T47D (cell line): ENCODE measurements at regions not wholly inside any gene's neighbourhood (a gene's known extent, or its start where the extent isn't known, plus 50 kb on each side); places are given as distances from the start of the nearest gene placed in this dataset.

Experiments
- DNase-seq, 2 experiments: peaks; one replicate each; pipeline versions ENCODE4 v3.0.0 to v3.0.0-alpha.2; 2011 to 2012; ENCODE audit warnings: low read depth in 1 of 2, low spot score in 1 of 2
- JUND ChIP-seq: IDR thresholded peaks from 2 replicates; pipeline ENCODE4 v1.6.1; 2012; ENCODE audit warnings: low read depth
- in situ Hi-C: cut with HindIII; loops from 2 replicates; pipeline ENCODE4 v1.10.0; 2016; ENCODE audit warnings: low sequenced_read_pairs, low pct_unique_long_range_greater_than_20kb

- no peak for TF ChIP-seq JUND
- no peak for DNase-seq
- in situ Hi-C loops, result no loop called here
Observed at GRCh38 chr2:180675170-180675569, 305.2 kb upstream of the UBE2E3 start.

GRCh38 chr2:180672377-180672776, 308.0 kb upstream of the UBE2E3 start:
- TF ChIP-seq JUND, result no peak
- in situ Hi-C loops, result no loop called here

GRCh38 chr2:180670302-180671003, 310.0 kb upstream of the UBE2E3 start:
- DNase-seq, result no peak
- no peak for TF ChIP-seq JUND
- in situ Hi-C loops, result no loop called here

More at GRCh38 chr2:180672377-180672776, 308.0 kb upstream of the UBE2E3 start:
- no peak for DNase-seq

GRCh38 chr2:180669016-180669415, 311.4 kb upstream of the UBE2E3 start:
- no peak for TF ChIP-seq JUND

GRCh38 chr2:180664507-180664906, 315.9 kb upstream of the UBE2E3 start:
- TF ChIP-seq JUND, result no peak
- in situ Hi-C loops, result no loop called here
- no peak for DNase-seq

More at GRCh38 chr2:180669016-180669415, 311.4 kb upstream of the UBE2E3 start:
- in situ Hi-C loops, result no loop called here
- no peak for DNase-seq

GRCh38 chr2:180662941-180663471, 317.4 kb upstream of the UBE2E3 start:
- no peak for TF ChIP-seq JUND
- in situ Hi-C loops, result no loop called here
- DNase-seq, result no peak

GRCh38 chr2:180662521-180662920, 317.9 kb upstream of the UBE2E3 start:
- DNase-seq, result no peak
- in situ Hi-C loops, result no loop called here
- no peak for TF ChIP-seq JUND

GRCh38 chr2:180661686-180662030, 318.7 kb upstream of the UBE2E3 start:
- no peak for DNase-seq
- in situ Hi-C loops, result no loop called here
- no peak for TF ChIP-seq JUND

GRCh38 chr2:180660881-180661685, 319.3 kb upstream of the UBE2E3 start:
- no peak for DNase-seq
- in situ Hi-C loops, result no loop called here
- TF ChIP-seq JUND, result no peak

- in situ Hi-C loops, result no loop called here
- no peak for DNase-seq
- TF ChIP-seq JUND, result no peak
Observed at GRCh38 chr2:180660207-180660606, 320.2 kb upstream of the UBE2E3 start.

- DNase-seq, result no peak
- in situ Hi-C loops, result no loop called here
- TF ChIP-seq JUND, result no peak
Observed at GRCh38 chr2:180657054-180657453, 323.4 kb upstream of the UBE2E3 start.

GRCh38 chr2:180656455-180656847, 324.0 kb upstream of the UBE2E3 start:
- in situ Hi-C loops, result no loop called here
- DNase-seq, result no peak

GRCh38 chr2:180655842-180656454, 324.5 kb upstream of the UBE2E3 start:
- no peak for DNase-seq
- in situ Hi-C loops, result no loop called here
- TF ChIP-seq JUND, result no peak

More at GRCh38 chr2:180656455-180656847, 324.0 kb upstream of the UBE2E3 start:
- TF ChIP-seq JUND, result no peak
